H1 (cell line): ENCODE measurements at regions not wholly inside any gene's neighbourhood (a gene's known extent, or its start where the extent isn't known, plus 50 kb on each side); places are given as distances from the start of the nearest gene placed in this dataset.

Experiments used
- CTCF ChIP-seq, 3 experiments: IDR thresholded peaks; 1 replicate in 2 of 3; 2 replicates in 1 of 3; pipeline versions ENCODE4 v1.5.1 to v1.6.1; 2011; ENCODE audit warnings: low read length in 3 of 3, mild to moderate bottlenecking in 3 of 3, inconsistent platforms in 2 of 3, low read depth in 1 of 3, moderate library complexity in 1 of 3; ENCODE audit not compliant: insufficient read depth in 1 of 3; ENCODE audit errors: control extremely low read depth in 1 of 3
- HDAC6 ChIP-seq: IDR thresholded peaks from one replicate; pipeline ENCODE4 v1.7.1; 2012; ENCODE audit warnings: low read depth, mild to moderate bottlenecking, inconsistent platforms, low read length, moderate library complexity
- POLR2A ChIP-seq, 2 experiments: IDR thresholded peaks; 1 replicate in 1 of 2; 2 replicates in 1 of 2; pipeline ENCODE4 v1.6.1; 2011; ENCODE audit warnings: low read depth in 2 of 2, low read length in 2 of 2, mild to moderate bottlenecking in 2 of 2; ENCODE audit errors: control extremely low read depth in 1 of 2
- POLR2AphosphoS5 ChIP-seq: IDR thresholded peaks from 2 replicates; pipeline ENCODE4 v1.6.1; 2011; ENCODE audit warnings: low read depth, low read length

DNA sequence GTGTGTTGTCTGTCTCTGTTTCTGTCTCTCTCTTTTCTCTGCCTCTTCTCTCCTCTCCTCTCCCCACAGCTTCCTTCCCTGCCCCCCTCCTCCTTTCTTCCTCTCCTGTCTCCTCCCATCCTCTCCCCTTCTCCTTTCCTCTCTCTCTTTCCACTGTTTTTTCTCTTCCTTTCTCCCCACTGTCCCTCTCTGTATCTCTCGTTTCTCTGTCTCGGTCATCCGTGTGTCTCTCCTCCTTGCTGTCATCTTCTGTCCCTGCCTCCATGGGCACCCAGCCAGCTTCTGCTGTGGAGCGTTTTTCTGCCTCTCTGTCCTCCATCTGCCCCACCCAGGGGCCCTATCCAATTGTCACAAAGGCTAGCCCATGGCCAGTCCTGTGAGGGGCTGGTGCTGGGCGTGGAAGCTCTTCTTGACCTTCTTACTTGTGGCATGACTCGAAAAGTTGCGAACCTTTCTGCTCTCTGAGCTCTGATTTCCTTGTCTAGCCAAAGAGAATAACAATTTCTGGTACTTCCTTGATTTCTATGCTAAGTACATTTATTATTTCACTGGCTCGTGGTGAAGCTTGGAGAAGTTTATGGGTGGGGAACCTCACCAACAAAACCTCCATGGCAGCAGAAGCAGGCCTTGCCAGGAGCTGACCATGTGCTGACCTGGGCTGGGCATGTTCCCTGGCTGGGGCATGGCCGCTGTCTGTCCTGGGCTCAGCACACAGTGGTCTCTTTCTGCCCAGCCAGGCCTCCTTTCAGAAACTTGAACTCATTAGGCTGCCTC lies 69.3 kb downstream of the CEBPB start:
- TF ChIP-seq CTCF (IDR thresholded peaks at IDR 0.05; ENCODE audit: control extremely low read depth in 1 of 3, insufficient read depth in 1 of 3, low read depth in 1 of 3, low read length in 3 of 3) (no peak), HDAC6 (no peak), POLR2AphosphoS5 (no peak), POLR2A (IDR thresholded peaks at IDR 0.05; ENCODE audit: control extremely low read depth in 1 of 2, low read depth in 2 of 2, low read length in 2 of 2) (no peak)
